Trophoblast cell (in vitro differentiated cells and primary cell): ENCODE measurements at regions not wholly inside any gene's neighbourhood (a gene's known extent, or its start where the extent isn't known, plus 50 kb on each side); places are given as distances from the start of the nearest gene placed in this dataset.

Experiments
- DNase-seq, 2 donors: peaks; one replicate each; pipeline ENCODE4 v3.0.0-alpha.2; 2016
- H2AFZ ChIP-seq: 2 replicates; pipeline ENCODE4 v1.6.1; 2013; ENCODE audit warnings: low read length, moderate library complexity, mild to moderate bottlenecking; ENCODE audit not compliant: insufficient read depth, poor library complexity
- H2AK5ac ChIP-seq: 2 replicates; pipeline ENCODE4 v1.6.1; 2013; ENCODE audit warnings: mild to moderate bottlenecking, low read length
- H2BK120ac ChIP-seq: 2 replicates; pipeline ENCODE4 v1.6.1; 2013; ENCODE audit warnings: low read length, mild to moderate bottlenecking, moderate library complexity; ENCODE audit not compliant: insufficient read depth, poor library complexity
- H2BK12ac ChIP-seq: 2 replicates; pipeline ENCODE4 v1.6.1; 2013; ENCODE audit warnings: mild to moderate bottlenecking, low read length, moderate library complexity
- H2BK5ac ChIP-seq: 2 replicates; pipeline ENCODE4 v1.6.1; 2013; ENCODE audit warnings: low read length, low read depth, moderate library complexity, mild to moderate bottlenecking; ENCODE audit not compliant: poor library complexity
- H3K14ac ChIP-seq: 2 replicates; pipeline ENCODE4 v1.6.1; 2013; ENCODE audit warnings: mild to moderate bottlenecking, low read length
- H3K18ac ChIP-seq: 2 replicates; pipeline ENCODE4 v1.6.1; 2013; ENCODE audit warnings: mild to moderate bottlenecking, low read length
- H3K23ac ChIP-seq: 2 replicates; pipeline ENCODE4 v1.6.1; 2013; ENCODE audit warnings: low read length
- H3K27ac ChIP-seq: 2 replicates; pipeline ENCODE4 v1.5.1; 2013; ENCODE audit warnings: low read depth, mild to moderate bottlenecking, inconsistent platforms, low read length, moderate library complexity
- H3K27me3 ChIP-seq: 2 replicates; pipeline ENCODE4 v1.6.1; 2013; ENCODE audit warnings: inconsistent platforms, mild to moderate bottlenecking, low read length, moderate library complexity; ENCODE audit not compliant: insufficient read depth
- H3K36me3 ChIP-seq, 2 experiments: 1 replicate in 1 of 2; 2 replicates in 1 of 2; pipeline ENCODE4 v1.6.1; 2013; ENCODE audit warnings: low read length in 2 of 2, mild to moderate bottlenecking in 2 of 2, moderate library complexity in 1 of 2; ENCODE audit not compliant: insufficient read depth in 2 of 2, control insufficient read depth in 1 of 2
- H3K4ac ChIP-seq: 2 replicates; pipeline ENCODE4 v1.6.1; 2013; ENCODE audit warnings: low read depth, mild to moderate bottlenecking, low read length, moderate library complexity
- H3K4me1 ChIP-seq, 2 experiments: 1 replicate in 1 of 2; 2 replicates in 1 of 2; pipeline ENCODE4 v1.6.1; 2013; ENCODE audit warnings: low read length in 2 of 2, mild to moderate bottlenecking in 2 of 2, moderate library complexity in 1 of 2; ENCODE audit not compliant: insufficient read depth in 2 of 2, control insufficient read depth in 1 of 2
- H3K4me2 ChIP-seq: 2 replicates; pipeline ENCODE4 v1.6.1; 2013; ENCODE audit warnings: inconsistent platforms, mild to moderate bottlenecking, low read length, moderate library complexity
- H3K4me3 ChIP-seq: 2 replicates; pipeline ENCODE4 v1.5.1; 2013; ENCODE audit warnings: mild to moderate bottlenecking, low read depth, low read length, inconsistent platforms
- H3K79me1 ChIP-seq: one replicate; pipeline ENCODE4 v1.6.1; 2013; ENCODE audit warnings: low read length
- H3K79me2 ChIP-seq: 2 replicates; pipeline ENCODE4 v1.6.1; 2013; ENCODE audit warnings: low read length, mild to moderate bottlenecking; ENCODE audit not compliant: control insufficient read depth, insufficient read depth, poor library complexity
- H3K9ac ChIP-seq: 2 replicates; pipeline ENCODE4 v1.6.1; 2013; ENCODE audit warnings: mild to moderate bottlenecking, low read length
- H3K9me3 ChIP-seq: 2 replicates; pipeline ENCODE4 v1.6.1; 2013; ENCODE audit warnings: low read depth, mild to moderate bottlenecking, control low read depth, inconsistent platforms, low read length; ENCODE audit not compliant: insufficient read depth
- H4K12ac ChIP-seq: 2 replicates; pipeline ENCODE4 v1.6.1; 2013; ENCODE audit warnings: low read depth, mild to moderate bottlenecking, low read length, moderate library complexity
- H4K8ac ChIP-seq: 2 replicates; pipeline ENCODE4 v1.6.1; 2013; ENCODE audit warnings: low read depth, mild to moderate bottlenecking, low read length, moderate library complexity
- H4K91ac ChIP-seq: one replicate; pipeline ENCODE4 v1.6.1; 2013; ENCODE audit warnings: low read depth, mild to moderate bottlenecking, low read length, moderate library complexity
- WGBS: extraction: QIAGEN DNeasy Blood & Tissue Kit; methylation state at CpG from one replicate; pipeline ENCODE4 v1.1.7; 2013; ENCODE audit warnings: missing lambda C conversion rate; ENCODE audit not compliant: insufficient read length, insufficient coverage; ENCODE audit errors: extremely low coverage; 5-methylcytosine and 5-hydroxymethylcytosine counted together

GRCh38 chr3:137572931-137573330, 191.2 kb upstream of the SOX14 start:
- no peak overlapping the region for H3K23ac ChIP-seq
- no peaks in the 10 kb centered on the region for H3K79me1 ChIP-seq
- H3K27ac ChIP-seq = no peak overlapping the region
- no peak overlapping the region for H3K9ac ChIP-seq
- no peak overlapping the region for H3K4me2 ChIP-seq
- H2BK120ac ChIP-seq = no peak overlapping the region
- H3K4me3 ChIP-seq = no peak overlapping the region
- H3K79me2 ChIP-seq = no peaks in the 10 kb centered on the region
- no peak for DNase-seq
- no peak overlapping the region for H3K18ac ChIP-seq
- no peak overlapping the region for H2AFZ ChIP-seq
- no peak overlapping the region for H3K14ac ChIP-seq
- H3K4me1 ChIP-seq = no peaks in the 10 kb centered on the region
- H3K9me3 ChIP-seq = no peaks in the 10 kb centered on the region
- no CpG with 5 or more reads among the region's 3 CpGs for WGBS
- no peak overlapping the region for H3K4ac ChIP-seq
- no peak overlapping the region for H4K12ac ChIP-seq
- no peaks in the 10 kb centered on the region for H3K36me3 ChIP-seq
- H3K27me3 ChIP-seq = no peaks in the 10 kb centered on the region
- no peak overlapping the region for H2BK5ac ChIP-seq
- H2BK12ac ChIP-seq = no peak overlapping the region
- H4K8ac ChIP-seq = no peak overlapping the region
- H2AK5ac ChIP-seq = no peak overlapping the region
- no peak overlapping the region for H4K91ac ChIP-seq

DNA sequence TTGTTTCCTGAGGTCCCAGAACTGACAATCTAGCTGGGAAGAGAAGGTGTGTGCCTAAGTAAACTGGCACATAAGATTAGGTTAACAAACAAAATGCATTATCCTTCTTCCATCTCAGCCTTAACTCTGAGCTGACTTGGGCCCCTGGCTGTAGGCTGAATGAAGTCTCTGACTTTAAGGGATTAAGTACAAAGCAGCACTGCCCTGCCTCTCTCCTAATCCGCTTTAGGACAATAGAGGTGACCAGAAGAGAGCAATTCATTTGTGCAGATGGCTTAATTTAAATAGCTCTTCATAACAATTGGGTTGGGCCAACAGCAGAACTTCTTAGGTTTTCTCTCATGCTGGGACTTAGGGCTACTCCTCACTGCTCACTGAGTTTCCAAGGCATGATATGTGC, 181.6 kb upstream of the SOX14 start:
- H3K23ac ChIP-seq = no peak overlapping the region
- H3K27ac ChIP-seq = no peak overlapping the region
- H3K4ac ChIP-seq = no peak overlapping the region
- no CpG with 5 or more reads among the region's 1 CpG for WGBS
- no peak overlapping the region for H4K8ac ChIP-seq
- no peaks in the 10 kb centered on the region for H3K4me1 ChIP-seq
- no peak overlapping the region for H3K14ac ChIP-seq
- no peak overlapping the region for H4K12ac ChIP-seq
- no peak overlapping the region for H2AK5ac ChIP-seq
- H3K9me3 ChIP-seq = no peaks in the 10 kb centered on the region
- H3K36me3 ChIP-seq = no peaks in the 10 kb centered on the region
- no peak overlapping the region for H3K18ac ChIP-seq
- H3K79me1 ChIP-seq = no peaks in the 10 kb centered on the region
- DNase-seq = no peak
- H2BK5ac ChIP-seq = no peak overlapping the region
- H3K4me3 ChIP-seq = no peak overlapping the region
- no peaks in the 10 kb centered on the region for H3K27me3 ChIP-seq
- no peak overlapping the region for H2BK120ac ChIP-seq
- no peak overlapping the region for H2BK12ac ChIP-seq
- H3K79me2 ChIP-seq = no peaks in the 10 kb centered on the region
- H3K9ac ChIP-seq = no peak overlapping the region
- H2AFZ ChIP-seq = no peak overlapping the region
- H3K4me2 ChIP-seq = no peak overlapping the region
- no peak overlapping the region for H4K91ac ChIP-seq

- H2AK5ac ChIP-seq = no peak overlapping the region
Observed at GRCh38 chr3:137583256-137583655, 180.9 kb upstream of the SOX14 start.

GRCh38 chr3:137588871-137589270, 175.2 kb upstream of the SOX14 start:
- H3K9ac ChIP-seq = no peak overlapping the region
- DNase-seq = no peak
- no peak overlapping the region for H3K18ac ChIP-seq
- H2BK5ac ChIP-seq = no peak overlapping the region
- no peaks in the 10 kb centered on the region for H3K36me3 ChIP-seq
- H3K27ac ChIP-seq = no peak overlapping the region
- no peaks in the 10 kb centered on the region for H3K27me3 ChIP-seq
- H3K4me1 ChIP-seq = no peaks in the 10 kb centered on the region
- no CpG with 5 or more reads among the region's 6 CpGs for WGBS
- H2AK5ac ChIP-seq = no peak overlapping the region
- H3K79me2 ChIP-seq = no peaks in the 10 kb centered on the region
- H3K9me3 ChIP-seq = no peaks in the 10 kb centered on the region
- no peak overlapping the region for H3K4me3 ChIP-seq
- H3K4me2 ChIP-seq = no peak overlapping the region
- no peak overlapping the region for H2BK120ac ChIP-seq
- H4K12ac ChIP-seq = no peak overlapping the region
- no peak overlapping the region for H2AFZ ChIP-seq
- H4K8ac ChIP-seq = no peak overlapping the region
- H2BK12ac ChIP-seq = no peak overlapping the region
- no peak overlapping the region for H3K4ac ChIP-seq
- no peaks in the 10 kb centered on the region for H3K79me1 ChIP-seq
- no peak overlapping the region for H3K23ac ChIP-seq
- H3K14ac ChIP-seq = no peak overlapping the region
- no peak overlapping the region for H4K91ac ChIP-seq

More at GRCh38 chr3:137583256-137583655, 180.9 kb upstream of the SOX14 start:
- H3K79me1 ChIP-seq = no peaks in the 10 kb centered on the region
- WGBS = no CpG with 5 or more reads among the region's 2 CpGs
- no peak overlapping the region for H3K4me3 ChIP-seq
- H3K4me1 ChIP-seq = no peaks in the 10 kb centered on the region
- no peak overlapping the region for H4K12ac ChIP-seq
- H2BK120ac ChIP-seq = no peak overlapping the region
- no peak overlapping the region for H3K18ac ChIP-seq
- no peak overlapping the region for H3K4ac ChIP-seq
- no peak overlapping the region for H2BK5ac ChIP-seq
- H3K9me3 ChIP-seq = no peaks in the 10 kb centered on the region
- no peak overlapping the region for H3K9ac ChIP-seq
- H2AFZ ChIP-seq = no peak overlapping the region
- H2BK12ac ChIP-seq = no peak overlapping the region
- no peaks in the 10 kb centered on the region for H3K36me3 ChIP-seq
- H3K27me3 ChIP-seq = no peaks in the 10 kb centered on the region
- no peak overlapping the region for H3K23ac ChIP-seq
- H4K8ac ChIP-seq = no peak overlapping the region
- no peak overlapping the region for H3K27ac ChIP-seq
- no peak overlapping the region for H3K14ac ChIP-seq
- no peak overlapping the region for H3K4me2 ChIP-seq
- H3K79me2 ChIP-seq = no peaks in the 10 kb centered on the region
- DNase-seq = no peak
- no peak overlapping the region for H4K91ac ChIP-seq
